ENCODE measurements at regions not wholly inside any gene's neighbourhood (a gene's known extent, or its start where the extent isn't known, plus 50 kb on each side); places are given as distances from the start of the nearest gene placed in this dataset.

DNA sequence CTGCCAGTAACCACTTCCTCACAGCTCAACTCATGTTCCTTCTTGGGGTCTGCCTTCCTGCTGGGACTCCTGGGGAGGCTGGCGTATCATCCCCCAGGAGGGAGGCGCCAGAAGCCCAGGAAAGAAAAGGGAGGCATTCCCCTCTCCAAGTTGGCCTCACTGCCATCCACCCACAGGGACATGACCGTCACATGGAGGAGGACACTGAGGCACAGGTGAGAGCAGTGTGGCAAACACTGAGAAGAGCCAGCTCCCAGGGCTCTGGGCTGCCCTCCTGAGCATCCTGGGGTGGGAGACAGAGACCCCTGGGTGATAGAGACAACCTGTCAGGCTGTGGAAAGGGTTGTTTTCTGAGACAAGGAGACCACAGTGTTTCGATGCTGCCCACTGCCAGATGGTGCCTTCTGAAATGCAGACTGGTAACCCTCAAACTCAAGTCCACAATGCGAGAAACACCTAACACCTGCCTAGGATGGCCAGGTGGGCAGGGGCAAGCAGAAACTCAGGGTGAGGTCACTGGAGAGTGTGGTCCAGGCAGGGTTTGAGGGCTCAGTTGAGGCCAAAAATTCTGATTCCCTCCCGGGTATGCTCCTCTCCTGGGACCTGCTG lies 1722.1 kb downstream of the TP53TG3F start:
- TF ChIP-seq POLR2AphosphoS5 (IDR thresholded peaks at IDR 0.05; ENCODE audit: borderline replicate concordance, low read depth, low read length) (no peak), EZH2 (IDR thresholded peaks at IDR 0.05) (no peak)
